ENCODE measurements at regions not wholly inside any gene's neighbourhood (a gene's known extent, or its start where the extent isn't known, plus 50 kb on each side); places are given as distances from the start of the nearest gene placed in this dataset.

- TF ChIP-seq USF1 (IDR thresholded peaks at IDR 0.05; ENCODE audit: borderline replicate concordance, extremely low read length, insufficient read depth, low read depth, low read length), result no peak
- TF ChIP-seq CEBPZ (IDR thresholded peaks at IDR 0.05; ENCODE audit: low read depth, low read length), result no peak
- no peak for TF ChIP-seq ZNF622 (IDR thresholded peaks at IDR 0.05)
- no peak for TF ChIP-seq TCF3 (IDR thresholded peaks at IDR 0.05; ENCODE audit: borderline replicate concordance, insufficient read depth, low read depth, low read length)
- TF ChIP-seq CBX3 (IDR thresholded peaks at IDR 0.05; ENCODE audit: borderline replicate concordance, low read depth), result no peak
- TF ChIP-seq IKZF2 (IDR thresholded peaks at IDR 0.05), result no peak
- TF ChIP-seq CBFB (IDR thresholded peaks at IDR 0.05; ENCODE audit: low read depth), result no peak
These were observed 156.8 kb downstream of the MIS18A start (continued) for GRCh38 chr21:32122082-32122481.

GRCh38 chr21:32120230-32120629 is 158.6 kb downstream of the MIS18A start:
- no peak for TF ChIP-seq POLR2AphosphoS5 (IDR thresholded peaks at IDR 0.05; ENCODE audit: low read length)
- no peak for TF ChIP-seq ETV6 (conservative IDR thresholded peaks at IDR 0.05 in 1 of 2, IDR thresholded peaks at IDR 0.05 in 1 of 2; ENCODE audit: borderline replicate concordance in 1 of 2, low read depth in 1 of 2)
- TF ChIP-seq SIN3A (IDR thresholded peaks at IDR 0.05; ENCODE audit: low read depth, low read length), result no peak
- no peak for TF ChIP-seq BHLHE40 (IDR thresholded peaks at IDR 0.05; ENCODE audit: borderline replicate concordance in 1 of 2, low read depth in 2 of 2, low read length in 1 of 2)
- TF ChIP-seq ZNF384 (IDR thresholded peaks at IDR 0.05; ENCODE audit: borderline replicate concordance, low read depth, low read length), result no peak
- TF ChIP-seq ESRRA (IDR thresholded peaks at IDR 0.05; ENCODE audit: low read length), result no peak
- TF ChIP-seq ZNF274 (IDR thresholded peaks at IDR 0.05; ENCODE audit: insufficient read depth, insufficient read length), result no peak
- TF ChIP-seq KLF5 (IDR thresholded peaks at IDR 0.05; ENCODE audit: partially characterized antibody), result no peak
- TF ChIP-seq GABPA (IDR thresholded peaks at IDR 0.05; ENCODE audit: low read depth), result no peak
- TF ChIP-seq HDAC6 (IDR thresholded peaks at IDR 0.05; ENCODE audit: unreplicated experiment), result no peak
- no peak for TF ChIP-seq IKZF2 (IDR thresholded peaks at IDR 0.05)
- TF ChIP-seq CBFB (IDR thresholded peaks at IDR 0.05; ENCODE audit: low read depth), result no peak
- TF ChIP-seq NRF1 (conservative IDR thresholded peaks at IDR 0.05; ENCODE audit: low read depth, low read length), result no peak
- no peak for TF ChIP-seq BACH1 (IDR thresholded peaks at IDR 0.05; ENCODE audit: borderline replicate concordance)
- H3K36me3 ChIP-seq (ENCODE audit: control insufficient read depth in 2 of 2, insufficient read depth in 2 of 2, low read length in 1 of 2), result no peaks in the 10 kb centered on the region
- no peaks in the 10 kb centered on the region for H3K27me3 ChIP-seq (replicated peaks in 1 of 2; ENCODE audit: control insufficient read depth in 2 of 2, insufficient read depth in 2 of 2, low read length in 1 of 2)
- FAIRE-seq, result no peak
- WGBS (ENCODE audit: insufficient coverage, insufficient replicate concordance, low lambda C conversion rate, missing lambda C conversion rate), result 91% methylated on average over 3 of the region's 3 CpGs
- in situ Hi-C loops (cut with MboI), result no loop called here
- no peak overlapping the region for H3K4me2 ChIP-seq (ENCODE audit: control insufficient read depth, insufficient read depth)
- no peak overlapping the region for H3K27ac ChIP-seq (ENCODE audit: control insufficient read depth, insufficient read depth)
- H3K4me1 ChIP-seq (ENCODE audit: control insufficient read depth, insufficient read depth, low read length), result 0 out of 2 replicates have a peak, but pooled peaks cover 2% of the 10 kb centered on the region
- SMC1A ChIA-PET (ENCODE audit: uncharacterized antibody, unreplicated experiment), result interaction anchor here (0.7 kb wide), 1 partner anchor 119 kb away, joined by 3 read pairs; no protein-coding TSS in a partner anchor
- CTCF ChIA-PET, result no interaction called here
- no peaks in the 10 kb centered on the region for H4K20me1 ChIP-seq (ENCODE audit: control insufficient read depth, insufficient read depth)
- H3K9ac ChIP-seq (ENCODE audit: control insufficient read depth, insufficient read depth, low read length), result no peak overlapping the region
- no peaks in the 10 kb centered on the region for H3K79me2 ChIP-seq (ENCODE audit: control insufficient read depth, insufficient read depth, low read length)
- BruUV-seq (replicated peaks), result no TSS peak
- H2AFZ ChIP-seq (ENCODE audit: control insufficient read depth, low read depth, low read length), result no peak overlapping the region
- POLR2A ChIA-PET, result interaction anchor here (0.6 kb wide), 1 partner anchor 942 kb away, joined by 4 read pairs; no protein-coding TSS in a partner anchor
- no peak for DNase-seq (ENCODE audit: low read depth, low spot score)
- peaks cover 4% of the 10 kb centered on the region; the same call in 2 of the 3 replicates for H3K9me3 ChIP-seq (replicated peaks; ENCODE audit: control insufficient read depth, insufficient read depth, low read length)
- H3K4me3 ChIP-seq, result no peak overlapping the region
- RAD21 ChIA-PET (ENCODE audit: unreplicated experiment), result interaction anchor here (1.3 kb wide), 1 partner anchor 9 kb away, joined by 3 read pairs; no protein-coding TSS in a partner anchor
- no peak for ATAC-seq
- intact Hi-C loops (cut with micrococcal nuclease; ENCODE audit: unreplicated experiment), result no loop called here
